ENCODE measurements at regions not wholly inside any gene's neighbourhood (a gene's known extent, or its start where the extent isn't known, plus 50 kb on each side); places are given as distances from the start of the nearest gene placed in this dataset.

DNA sequence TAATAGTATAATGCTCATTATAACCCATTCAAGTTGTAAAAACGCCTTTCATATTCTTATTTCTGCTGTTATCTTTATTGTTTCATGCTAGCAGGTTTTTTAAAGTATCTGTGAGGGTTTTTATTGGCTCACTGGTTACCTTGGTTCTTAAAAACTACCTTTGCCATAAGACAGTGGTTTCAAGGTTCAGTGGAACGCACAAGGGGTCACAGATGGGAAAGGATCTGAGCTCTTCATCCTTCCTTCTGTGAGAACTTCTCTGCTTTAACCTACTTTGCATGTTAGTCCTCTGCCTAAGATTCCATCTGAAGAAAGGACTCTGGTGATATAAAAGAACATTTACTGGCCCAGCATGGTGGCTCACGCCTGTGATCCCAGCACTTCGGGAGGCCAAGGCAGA, 492.6 kb downstream of the CD83 start:
- no peaks in the 10 kb centered on the region for H3K27me3 Mint-ChIP-seq (ENCODE audit: low read depth)
- no peak overlapping the region for H3K4me3 Mint-ChIP-seq
- no peaks in the 10 kb centered on the region for H3K36me3 Mint-ChIP-seq (ENCODE audit: low read depth)
- no peaks in the 10 kb centered on the region for H3K9me3 Mint-ChIP-seq
- TF ChIP-seq, protein P1, sequence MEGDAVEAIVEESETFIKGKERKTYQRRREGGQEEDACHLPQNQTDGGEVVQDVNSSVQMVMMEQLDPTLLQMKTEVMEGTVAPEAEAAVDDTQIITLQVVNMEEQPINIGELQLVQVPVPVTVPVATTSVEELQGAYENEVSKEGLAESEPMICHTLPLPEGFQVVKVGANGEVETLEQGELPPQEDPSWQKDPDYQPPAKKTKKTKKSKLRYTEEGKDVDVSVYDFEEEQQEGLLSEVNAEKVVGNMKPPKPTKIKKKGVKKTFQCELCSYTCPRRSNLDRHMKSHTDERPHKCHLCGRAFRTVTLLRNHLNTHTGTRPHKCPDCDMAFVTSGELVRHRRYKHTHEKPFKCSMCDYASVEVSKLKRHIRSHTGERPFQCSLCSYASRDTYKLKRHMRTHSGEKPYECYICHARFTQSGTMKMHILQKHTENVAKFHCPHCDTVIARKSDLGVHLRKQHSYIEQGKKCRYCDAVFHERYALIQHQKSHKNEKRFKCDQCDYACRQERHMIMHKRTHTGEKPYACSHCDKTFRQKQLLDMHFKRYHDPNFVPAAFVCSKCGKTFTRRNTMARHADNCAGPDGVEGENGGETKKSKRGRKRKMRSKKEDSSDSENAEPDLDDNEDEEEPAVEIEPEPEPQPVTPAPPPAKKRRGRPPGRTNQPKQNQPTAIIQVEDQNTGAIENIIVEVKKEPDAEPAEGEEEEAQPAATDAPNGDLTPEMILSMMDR (conservative IDR thresholded peaks at IDR 0.05): no peak
- no peaks in the 10 kb centered on the region for H3K4me1 Mint-ChIP-seq
- DNase-seq (ENCODE audit: low read depth, low spot score): no peak
- H3K27ac Mint-ChIP-seq (ENCODE audit: unreplicated experiment): no peak overlapping the region

GRCh38 chr6:14612016-14612980, 494.7 kb downstream of the CD83 start:
- H3K27ac Mint-ChIP-seq (ENCODE audit: unreplicated experiment): no peak overlapping the region
- no peaks in the 10 kb centered on the region for H3K4me1 Mint-ChIP-seq
- TF ChIP-seq, protein P1 (conservative IDR thresholded peaks at IDR 0.05): no peak
- no peaks in the 10 kb centered on the region for H3K36me3 Mint-ChIP-seq (ENCODE audit: low read depth)
- DNase-seq (ENCODE audit: low read depth, low spot score): no peak
- H3K27me3 Mint-ChIP-seq (ENCODE audit: low read depth): no peaks in the 10 kb centered on the region
- peaks cover 3% of the 10 kb centered on the region for H3K9me3 Mint-ChIP-seq
- no peak overlapping the region for H3K4me3 Mint-ChIP-seq

DNA sequence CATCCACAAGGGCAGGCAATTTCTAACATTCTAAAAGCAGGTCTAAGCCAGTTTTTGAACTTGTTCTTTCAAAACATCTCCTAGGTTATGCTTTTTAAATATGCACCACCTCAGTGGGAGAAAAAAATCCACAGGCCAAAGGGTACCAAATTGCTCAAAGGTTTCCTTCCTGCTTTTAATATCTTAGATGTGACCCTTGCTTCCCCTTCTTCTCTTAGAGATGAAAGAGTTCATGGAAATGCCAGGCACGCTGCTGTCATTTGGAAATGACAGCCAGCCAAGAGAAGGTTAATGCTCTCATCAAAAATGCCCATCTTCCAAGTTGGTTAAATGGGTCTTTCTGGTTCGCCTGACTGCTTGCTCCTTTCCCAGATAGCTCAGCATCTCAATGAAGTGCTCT, 497.1 kb downstream of the CD83 start:
- DNase-seq (ENCODE audit: low read depth, low spot score): no peak
- Mint-ChIP-seq H3K27ac (ENCODE audit: unreplicated experiment) (no peak overlapping the region), H3K36me3 (ENCODE audit: low read depth) (no peaks in the 10 kb centered on the region), H3K4me3 (no peak overlapping the region), H3K4me1 (peaks cover 5% of the 10 kb centered on the region), H3K27me3 (ENCODE audit: low read depth) (no peaks in the 10 kb centered on the region), H3K9me3 (peaks cover 3% of the 10 kb centered on the region)
- TF ChIP-seq, protein P1 (conservative IDR thresholded peaks at IDR 0.05): no peak

GRCh38 chr6:14616656-14617055, 499.1 kb downstream of the CD83 start:
- H3K27me3 Mint-ChIP-seq (ENCODE audit: low read depth): no peaks in the 10 kb centered on the region
- no peak overlapping the region for H3K27ac Mint-ChIP-seq (ENCODE audit: unreplicated experiment)
- H3K9me3 Mint-ChIP-seq: peaks cover 3% of the 10 kb centered on the region
- no peaks in the 10 kb centered on the region for H3K36me3 Mint-ChIP-seq (ENCODE audit: low read depth)
- H3K4me1 Mint-ChIP-seq: peaks cover 22% of the 10 kb centered on the region
- no peak overlapping the region for H3K4me3 Mint-ChIP-seq
- TF ChIP-seq, protein P1 (conservative IDR thresholded peaks at IDR 0.05): no peak
- DNase-seq (ENCODE audit: low read depth, low spot score): no peak

- H3K4me1 Mint-ChIP-seq: peaks cover 44% of the 10 kb centered on the region
- DNase-seq (ENCODE audit: low read depth, low spot score): no peak
- no peaks in the 10 kb centered on the region for H3K27me3 Mint-ChIP-seq (ENCODE audit: low read depth)
- H3K4me3 Mint-ChIP-seq: no peak overlapping the region
- peaks cover 3% of the 10 kb centered on the region for H3K9me3 Mint-ChIP-seq
- no peak overlapping the region for H3K27ac Mint-ChIP-seq (ENCODE audit: unreplicated experiment)
- no peaks in the 10 kb centered on the region for H3K36me3 Mint-ChIP-seq (ENCODE audit: low read depth)
- TF ChIP-seq, protein P1 (conservative IDR thresholded peaks at IDR 0.05): no peak
These were observed 501.3 kb downstream of the CD83 start for GRCh38 chr6:14618759-14619418.
